AG04449 (cell line): ENCODE measurements at regions not wholly inside any gene's neighbourhood (a gene's known extent, or its start where the extent isn't known, plus 50 kb on each side); places are given as distances from the start of the nearest gene placed in this dataset.
"Not testable (repeated sequence)": the region's sequence is repeated elsewhere in the genome, so short reads cannot be mapped to it uniquely, and the experiment has no call there.

Source experiments
- CTCF ChIA-PET: fragments of 350-600 bp; formaldehyde crosslinking; extraction: SDS; loops from one replicate; lab custom pipeline; 2021; ENCODE audit warnings: antibody characterized with exemption; lab: Yijun Ruan, JAX
- POLR2A ChIA-PET: fragments of 400-600, 350-600 bp; formaldehyde crosslinking; extraction: SDS; loops from one replicate; lab custom pipeline; 2020; ENCODE audit warnings: antibody characterized with exemption, inconsistent platforms; lab: Yijun Ruan, JAX
- DNase-seq: peaks from one replicate; pipeline ENCODE4 v3.0.0-alpha.2; 2010; ENCODE audit warnings: low read depth, low spot score
- H3K4me3 ChIP-seq: 2 replicates; pipeline ENCODE4 v1.5.1; 2011; ENCODE audit warnings: low read depth, mild to moderate bottlenecking, control low read depth, low read length
- TF ChIP-seq, protein P1 (sequence below): IDR thresholded peaks from one replicate; pipeline ENCODE4 v1.5.1; 2011; ENCODE audit warnings: mild to moderate bottlenecking, moderate library complexity, low read length, control low read depth, inconsistent platforms; ENCODE audit not compliant: insufficient read depth; ENCODE audit errors: missing control alignments

DNA sequence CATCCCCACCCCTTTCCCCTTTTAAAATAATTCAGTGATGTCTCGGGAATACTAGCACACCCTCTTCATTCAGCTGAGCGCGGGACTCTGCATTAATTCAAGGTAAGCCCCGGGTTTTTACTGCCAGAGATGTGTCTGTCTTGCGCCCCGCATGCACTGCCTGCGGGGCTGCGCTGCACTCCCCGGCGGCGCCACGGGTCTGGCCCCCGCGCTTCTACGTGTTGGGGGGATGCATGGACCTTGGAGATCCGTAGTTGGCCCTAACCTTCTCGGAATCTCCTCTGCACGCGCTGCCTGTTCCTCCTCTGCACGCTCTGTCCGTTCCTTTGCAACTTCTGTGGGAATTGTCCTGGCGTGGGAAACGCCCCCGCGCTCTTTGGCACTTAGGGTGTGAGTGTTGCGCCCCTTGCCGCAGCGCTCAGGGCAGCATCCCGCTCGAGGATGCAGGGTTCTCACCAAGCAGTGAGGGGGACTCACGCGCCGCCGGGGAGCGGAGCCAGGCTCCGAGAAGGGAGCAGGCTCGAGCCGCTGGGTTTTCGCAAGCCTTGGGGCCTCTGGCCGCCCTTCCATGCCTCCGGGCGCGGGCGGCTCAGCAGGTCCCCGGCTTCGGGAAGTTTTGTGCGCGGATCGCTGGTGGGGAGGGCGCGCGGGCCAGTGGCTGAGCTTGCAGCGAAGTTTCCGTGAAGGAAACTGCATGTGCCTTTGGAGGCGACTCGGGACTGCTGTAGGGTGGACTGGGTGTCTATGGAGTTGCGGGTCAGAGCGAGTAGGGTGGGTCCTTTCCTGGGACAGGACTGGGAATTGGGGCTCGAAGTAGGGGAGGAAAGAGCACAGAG is 165.1 kb upstream of the CACNA1E start:
- no peak overlapping the region for H3K4me3 ChIP-seq
- DNase-seq, result no peak
- POLR2A ChIA-PET, result no interaction called here
- TF ChIP-seq, protein P1, sequence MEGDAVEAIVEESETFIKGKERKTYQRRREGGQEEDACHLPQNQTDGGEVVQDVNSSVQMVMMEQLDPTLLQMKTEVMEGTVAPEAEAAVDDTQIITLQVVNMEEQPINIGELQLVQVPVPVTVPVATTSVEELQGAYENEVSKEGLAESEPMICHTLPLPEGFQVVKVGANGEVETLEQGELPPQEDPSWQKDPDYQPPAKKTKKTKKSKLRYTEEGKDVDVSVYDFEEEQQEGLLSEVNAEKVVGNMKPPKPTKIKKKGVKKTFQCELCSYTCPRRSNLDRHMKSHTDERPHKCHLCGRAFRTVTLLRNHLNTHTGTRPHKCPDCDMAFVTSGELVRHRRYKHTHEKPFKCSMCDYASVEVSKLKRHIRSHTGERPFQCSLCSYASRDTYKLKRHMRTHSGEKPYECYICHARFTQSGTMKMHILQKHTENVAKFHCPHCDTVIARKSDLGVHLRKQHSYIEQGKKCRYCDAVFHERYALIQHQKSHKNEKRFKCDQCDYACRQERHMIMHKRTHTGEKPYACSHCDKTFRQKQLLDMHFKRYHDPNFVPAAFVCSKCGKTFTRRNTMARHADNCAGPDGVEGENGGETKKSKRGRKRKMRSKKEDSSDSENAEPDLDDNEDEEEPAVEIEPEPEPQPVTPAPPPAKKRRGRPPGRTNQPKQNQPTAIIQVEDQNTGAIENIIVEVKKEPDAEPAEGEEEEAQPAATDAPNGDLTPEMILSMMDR, result no peak
- CTCF ChIA-PET, result no interaction called here

DNA sequence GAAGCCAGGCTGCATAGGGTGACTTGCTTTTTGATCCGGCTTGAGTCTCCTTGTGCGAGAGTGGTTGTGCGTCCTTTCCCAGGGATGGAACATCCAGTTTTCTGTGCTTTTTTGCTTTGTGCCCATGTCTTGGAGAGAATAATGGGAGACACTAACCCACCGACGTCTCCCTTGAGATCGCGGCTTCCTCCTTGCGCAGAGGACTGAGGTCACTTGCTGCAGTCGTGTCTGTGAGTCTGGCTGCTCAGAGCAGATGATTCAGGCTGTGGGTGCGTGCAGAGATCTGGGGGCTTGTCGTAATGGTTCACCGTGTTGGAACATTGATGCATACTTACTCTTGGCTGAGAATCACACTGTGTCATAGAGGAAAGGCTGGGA is 164.5 kb upstream of the CACNA1E start:
- POLR2A ChIA-PET, result no interaction called here
- CTCF ChIA-PET, result no interaction called here
- H3K4me3 ChIP-seq, result no peak overlapping the region
- no peak for DNase-seq
- TF ChIP-seq, protein P1, result no peak

DNA sequence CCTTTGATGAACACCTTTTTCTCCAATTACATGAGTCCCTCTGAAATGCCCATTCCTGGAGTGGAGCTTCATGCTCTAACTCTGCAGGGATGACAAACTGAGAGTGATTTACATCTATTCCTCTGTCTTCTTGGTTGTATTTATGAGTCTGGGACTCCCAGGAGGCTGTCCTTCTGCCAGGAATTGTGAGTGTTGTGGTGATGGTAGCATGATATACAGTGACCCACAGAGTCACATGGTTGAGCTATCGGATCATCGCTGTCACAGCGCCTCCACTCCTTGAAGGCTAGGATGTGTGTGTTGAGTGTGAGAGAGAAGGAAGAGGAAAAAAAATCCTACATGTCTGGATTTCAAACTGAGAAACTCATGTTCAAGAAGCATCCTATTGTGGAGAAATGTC is 163.4 kb upstream of the CACNA1E start:
- H3K4me3 ChIP-seq, result no peak overlapping the region
- ChIA-PET CTCF (no interaction called here), POLR2A (no interaction called here)
- TF ChIP-seq, protein P1, result no peak
- DNase-seq, result no peak

DNA sequence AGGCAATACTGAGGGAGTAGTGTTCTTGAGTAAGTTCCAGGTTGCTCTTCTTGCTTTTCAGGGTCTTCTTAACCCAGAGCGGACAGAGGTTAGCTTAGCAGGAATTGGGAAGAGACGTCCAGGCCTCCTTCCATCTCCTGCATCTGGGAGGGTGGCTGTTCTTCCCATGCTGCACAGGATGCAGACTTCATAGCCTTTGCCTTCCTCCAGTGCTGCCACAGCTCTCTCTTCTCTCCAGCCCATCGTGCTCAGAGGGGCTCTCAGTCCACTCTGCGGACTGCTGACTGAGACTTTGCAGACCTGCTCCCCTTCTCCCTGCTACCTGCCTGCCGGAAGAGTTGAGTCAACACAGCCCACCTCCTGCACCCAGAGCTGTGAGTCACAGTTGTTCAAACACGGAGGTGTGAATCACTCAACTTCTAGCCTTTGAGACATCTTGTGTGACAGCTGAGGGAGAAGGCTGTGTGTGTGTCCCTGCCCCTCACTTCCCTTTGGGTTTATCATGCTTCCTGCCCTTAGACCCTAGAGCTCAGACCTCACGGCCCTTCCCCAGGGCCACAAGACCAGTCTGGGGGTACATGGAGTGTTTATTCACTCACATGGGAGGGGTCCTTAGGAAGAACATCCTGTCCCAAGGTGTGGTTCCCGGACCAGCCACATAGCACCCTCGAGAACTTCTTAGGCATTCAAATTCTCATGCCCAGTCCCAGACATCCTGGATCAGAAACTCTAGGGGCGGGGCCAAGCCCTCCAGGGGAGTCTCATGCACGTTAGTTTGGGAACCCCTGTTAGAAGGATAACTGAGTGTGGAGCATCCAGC is 158.3 kb upstream of the CACNA1E start:
- DNase-seq, result no peak
- POLR2A ChIA-PET, result no interaction called here
- TF ChIP-seq, protein P1, result no peak
- no peak overlapping the region for H3K4me3 ChIP-seq
- CTCF ChIA-PET, result no interaction called here

DNA sequence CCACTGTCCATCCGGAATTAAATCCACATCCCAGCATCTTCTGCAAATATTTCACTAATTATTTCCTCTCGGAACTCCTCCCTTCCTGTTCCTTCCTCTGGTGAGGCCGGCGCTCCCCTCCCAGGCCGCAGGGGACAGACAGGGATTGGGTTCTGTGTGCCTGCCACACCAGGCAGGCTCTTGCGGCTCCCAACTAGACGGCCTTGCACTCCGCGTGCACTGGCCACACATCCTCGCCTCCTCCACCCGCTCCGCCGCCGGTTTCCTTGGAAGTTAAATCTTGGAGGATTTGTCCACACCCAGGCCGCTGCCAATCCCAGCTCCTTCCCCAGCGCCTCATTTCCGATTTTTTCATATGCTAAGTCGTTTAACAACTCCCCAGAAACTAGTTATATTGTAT is 157.6 kb upstream of the CACNA1E start:
- H3K4me3 ChIP-seq, CTCF ChIA-PET, POLR2A ChIA-PET, DNase-seq: not testable (repeated sequence)

DNA sequence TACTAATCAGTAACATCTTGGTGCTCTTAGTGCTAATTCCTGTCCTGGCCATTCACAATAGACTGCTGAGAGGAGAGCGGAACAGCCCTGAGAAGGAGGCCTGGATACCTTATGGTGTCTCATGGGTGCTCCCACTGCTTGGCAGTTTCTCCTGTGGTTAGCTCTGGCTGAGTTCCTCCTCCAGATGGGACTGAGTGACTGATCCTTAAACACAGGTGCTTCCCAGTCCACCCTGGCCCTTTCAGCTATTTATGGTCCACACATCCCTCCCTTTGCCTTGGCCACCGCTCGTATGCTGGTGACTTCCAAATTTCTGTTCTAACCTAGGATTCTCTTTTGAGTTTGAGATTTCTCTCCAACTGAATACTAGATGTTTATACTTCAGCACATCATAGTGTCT is 157.0 kb upstream of the CACNA1E start:
- CTCF ChIA-PET, result no interaction called here

More for the DNA sequence above, 157.0 kb upstream of the CACNA1E start:
- no peak overlapping the region for H3K4me3 ChIP-seq
- TF ChIP-seq, protein P1, result no peak
- POLR2A ChIA-PET, result no interaction called here
- DNase-seq, result no peak
